HUES64 (cell line): ENCODE measurements at regions not wholly inside any gene's neighbourhood (a gene's known extent, or its start where the extent isn't known, plus 50 kb on each side); places are given as distances from the start of the nearest gene placed in this dataset.
"Not testable (repeated sequence)": the region's sequence is repeated elsewhere in the genome, so short reads cannot be mapped to it uniquely, and the experiment has no call there.

Source experiments
- H3K27ac ChIP-seq: 2 replicates; pipeline ENCODE4 v1.7.0; 2013; ENCODE audit warnings: low read depth, low read length, inconsistent platforms
- H3K27me3 ChIP-seq: 2 replicates; pipeline ENCODE4 v1.6.1; 2013; ENCODE audit warnings: mild to moderate bottlenecking, low read length; ENCODE audit not compliant: insufficient read depth
- H3K36me3 ChIP-seq: 2 replicates; pipeline ENCODE4 v1.6.1; 2013; ENCODE audit warnings: mild to moderate bottlenecking, low read length; ENCODE audit not compliant: insufficient read depth
- H3K4me1 ChIP-seq: 2 replicates; pipeline ENCODE4 v1.6.1; 2013; ENCODE audit warnings: mild to moderate bottlenecking, low read length, moderate library complexity; ENCODE audit not compliant: insufficient read depth
- H3K4me3 ChIP-seq: 2 replicates; pipeline ENCODE4 v1.5.1; 2013; ENCODE audit warnings: mild to moderate bottlenecking, low read length, moderate library complexity
- H3K9ac ChIP-seq: 2 replicates; pipeline ENCODE4 v1.6.1; 2013; ENCODE audit warnings: mild to moderate bottlenecking, low read depth, low read length
- H3K9me3 ChIP-seq: 2 replicates; pipeline ENCODE4 v1.6.1; 2013; ENCODE audit warnings: low read depth, low read length; ENCODE audit not compliant: insufficient read depth
- WGBS: fragments of 150-250, 120-280 bp; methylation state at CpG from one replicate; pipeline ENCODE4 v1.1.7; 2013; ENCODE audit warnings: missing lambda C conversion rate; 5-methylcytosine and 5-hydroxymethylcytosine counted together

- H3K4me3 ChIP-seq, H3K9ac ChIP-seq, H3K4me1 ChIP-seq, H3K36me3 ChIP-seq, H3K27ac ChIP-seq, H3K27me3 ChIP-seq, H3K9me3 ChIP-seq: not testable (repeated sequence)
- 53% methylated on average over 7 of the region's 8 CpGs for WGBS
These were observed 218.0 kb upstream of the PLGLB1 start for GRCh38 chr2:87239558-87240215.

- not testable (repeated sequence) for H3K4me3 ChIP-seq, H3K9me3 ChIP-seq, H3K4me1 ChIP-seq, H3K9ac ChIP-seq, H3K36me3 ChIP-seq, H3K27ac ChIP-seq, H3K27me3 ChIP-seq
- WGBS, result 67% methylated on average over 3 of the region's 11 CpGs
These were observed 224.5 kb upstream of the PLGLB1 start for GRCh38 chr2:87246066-87246717.

GRCh38 chr2:87252046-87252445, 230.4 kb upstream of the PLGLB1 start:
- H3K27ac ChIP-seq, H3K27me3 ChIP-seq, H3K9ac ChIP-seq, H3K9me3 ChIP-seq, H3K4me3 ChIP-seq, H3K36me3 ChIP-seq, H3K4me1 ChIP-seq: not testable (repeated sequence)
- 94% methylated on average over 3 of the region's 5 CpGs for WGBS

GRCh38 chr2:87254562-87254961, 232.9 kb upstream of the PLGLB1 start:
- H3K27ac ChIP-seq, H3K27me3 ChIP-seq, H3K4me3 ChIP-seq, H3K4me1 ChIP-seq, H3K36me3 ChIP-seq, H3K9me3 ChIP-seq, H3K9ac ChIP-seq: not testable (repeated sequence)
- no CpG with 5 or more reads among the region's 1 CpG for WGBS

- H3K36me3 ChIP-seq, H3K4me3 ChIP-seq, H3K27ac ChIP-seq, H3K4me1 ChIP-seq, H3K9me3 ChIP-seq, H3K27me3 ChIP-seq, H3K9ac ChIP-seq: not testable (repeated sequence)
- 98% methylated on average over 6 of the region's 14 CpGs for WGBS
These were observed 233.8 kb upstream of the PLGLB1 start for GRCh38 chr2:87255410-87255809.

GRCh38 chr2:87258887-87259286, 237.2 kb upstream of the PLGLB1 start:
- H3K27ac ChIP-seq, H3K4me1 ChIP-seq, H3K4me3 ChIP-seq, H3K9me3 ChIP-seq, H3K27me3 ChIP-seq, H3K36me3 ChIP-seq, H3K9ac ChIP-seq: not testable (repeated sequence)
- WGBS, result 94% methylated on average over 3 of the region's 7 CpGs

GRCh38 chr2:87262184-87262702, 240.6 kb upstream of the PLGLB1 start:
- H3K9ac ChIP-seq, H3K27me3 ChIP-seq, H3K4me1 ChIP-seq, H3K4me3 ChIP-seq, H3K9me3 ChIP-seq, H3K36me3 ChIP-seq, H3K27ac ChIP-seq: not testable (repeated sequence)
- no CpG with 5 or more reads among the region's 4 CpGs for WGBS

GRCh38 chr2:87263868-87264518, 242.3 kb upstream of the PLGLB1 start:
- not testable (repeated sequence) for H3K4me1 ChIP-seq, H3K9me3 ChIP-seq, H3K9ac ChIP-seq, H3K27ac ChIP-seq, H3K4me3 ChIP-seq, H3K36me3 ChIP-seq, H3K27me3 ChIP-seq
- WGBS, result no CpG with 5 or more reads among the region's 3 CpGs

- H3K9ac ChIP-seq, H3K9me3 ChIP-seq, H3K4me1 ChIP-seq, H3K27ac ChIP-seq, H3K27me3 ChIP-seq, H3K36me3 ChIP-seq, H3K4me3 ChIP-seq: not testable (repeated sequence)
- 80% methylated on average over 1 of the region's 2 CpGs for WGBS
These were observed 253.5 kb upstream of the PLGLB1 start for GRCh38 chr2:87275192-87275591.

- H3K9ac ChIP-seq, H3K27me3 ChIP-seq, H3K9me3 ChIP-seq, H3K4me1 ChIP-seq, H3K27ac ChIP-seq, H3K36me3 ChIP-seq, H3K4me3 ChIP-seq: not testable (repeated sequence)
- 96% methylated on average over 4 of the region's 5 CpGs for WGBS
These were observed 254.5 kb upstream of the PLGLB1 start for GRCh38 chr2:87275974-87276629.

GRCh38 chr2:87276673-87277072, 255.0 kb upstream of the PLGLB1 start:
- H3K27ac ChIP-seq, H3K27me3 ChIP-seq, H3K4me3 ChIP-seq, H3K4me1 ChIP-seq, H3K9me3 ChIP-seq, H3K36me3 ChIP-seq, H3K9ac ChIP-seq: not testable (repeated sequence)
- WGBS, result 100% methylated on average over 1 of the region's 2 CpGs
